ENCODE measurements at regions not wholly inside any gene's neighbourhood (a gene's known extent, or its start where the extent isn't known, plus 50 kb on each side); places are given as distances from the start of the nearest gene placed in this dataset.

DNA sequence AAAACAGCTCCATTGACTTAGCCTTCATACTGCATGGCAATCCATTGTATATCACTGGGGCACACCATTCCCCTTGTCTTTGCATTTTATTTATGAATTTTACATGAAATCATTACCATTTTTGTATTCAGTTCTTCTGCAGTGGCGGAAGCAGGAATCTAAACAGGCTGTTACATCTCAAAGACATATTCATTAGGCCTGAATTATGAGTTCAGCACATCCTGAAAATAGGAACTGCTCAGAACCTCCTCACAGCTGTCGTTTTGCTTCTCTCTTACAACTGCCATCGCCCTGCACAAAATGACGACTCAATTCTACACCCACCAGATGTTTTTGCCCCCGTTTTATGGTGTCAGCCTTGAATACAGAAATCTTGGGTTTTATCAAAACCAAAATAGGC lies 474.4 kb upstream of the MAGEB18 start:
- POLR2A ChIA-PET: no interaction called here
- Mint-ChIP-seq H3K27me3 (ENCODE audit: insufficient read depth, unreplicated experiment) (no peaks in the 10 kb centered on the region), H3K36me3 (ENCODE audit: insufficient read depth, unreplicated experiment) (peaks cover 7% of the 10 kb centered on the region), H3K9me3 (ENCODE audit: unreplicated experiment) (no peaks in the 10 kb centered on the region), H3K4me1 (ENCODE audit: insufficient read depth, unreplicated experiment) (no peaks in the 10 kb centered on the region), H3K4me3 (ENCODE audit: unreplicated experiment) (no peak overlapping the region), H3K27ac (ENCODE audit: low read depth, unreplicated experiment) (no peak overlapping the region)
- BruUV-seq (replicated peaks): no TSS peak
- CTCF ChIA-PET: no interaction called here
- no peak for DNase-seq (ENCODE audit: unreplicated experiment)
- TF ChIP-seq, protein P1, sequence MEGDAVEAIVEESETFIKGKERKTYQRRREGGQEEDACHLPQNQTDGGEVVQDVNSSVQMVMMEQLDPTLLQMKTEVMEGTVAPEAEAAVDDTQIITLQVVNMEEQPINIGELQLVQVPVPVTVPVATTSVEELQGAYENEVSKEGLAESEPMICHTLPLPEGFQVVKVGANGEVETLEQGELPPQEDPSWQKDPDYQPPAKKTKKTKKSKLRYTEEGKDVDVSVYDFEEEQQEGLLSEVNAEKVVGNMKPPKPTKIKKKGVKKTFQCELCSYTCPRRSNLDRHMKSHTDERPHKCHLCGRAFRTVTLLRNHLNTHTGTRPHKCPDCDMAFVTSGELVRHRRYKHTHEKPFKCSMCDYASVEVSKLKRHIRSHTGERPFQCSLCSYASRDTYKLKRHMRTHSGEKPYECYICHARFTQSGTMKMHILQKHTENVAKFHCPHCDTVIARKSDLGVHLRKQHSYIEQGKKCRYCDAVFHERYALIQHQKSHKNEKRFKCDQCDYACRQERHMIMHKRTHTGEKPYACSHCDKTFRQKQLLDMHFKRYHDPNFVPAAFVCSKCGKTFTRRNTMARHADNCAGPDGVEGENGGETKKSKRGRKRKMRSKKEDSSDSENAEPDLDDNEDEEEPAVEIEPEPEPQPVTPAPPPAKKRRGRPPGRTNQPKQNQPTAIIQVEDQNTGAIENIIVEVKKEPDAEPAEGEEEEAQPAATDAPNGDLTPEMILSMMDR (IDR thresholded peaks at IDR 0.05; ENCODE audit: unreplicated experiment): no peak
- intact Hi-C loops (cut with micrococcal nuclease): no loop called here

DNA sequence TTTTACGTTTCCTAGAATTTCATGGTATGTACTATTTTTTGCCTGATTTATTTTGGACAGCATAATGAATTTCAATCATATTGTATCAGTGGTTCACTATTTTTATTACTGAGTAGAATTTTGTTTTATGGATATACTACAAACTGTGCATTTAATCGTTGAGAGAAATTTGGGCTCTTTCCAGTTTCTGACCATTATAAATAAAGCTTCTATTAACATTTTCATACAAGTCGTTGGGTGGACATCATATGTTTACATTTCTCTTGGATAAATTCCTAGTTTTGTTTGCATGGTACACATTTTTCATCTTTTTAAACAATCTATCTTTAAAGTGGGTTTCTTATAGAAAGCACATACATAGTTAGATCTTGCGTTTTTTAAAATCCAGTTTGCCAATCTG lies 472.7 kb upstream of the MAGEB18 start:
- no peaks in the 10 kb centered on the region for H3K4me1 Mint-ChIP-seq (ENCODE audit: insufficient read depth, unreplicated experiment)
- no peaks in the 10 kb centered on the region for H3K27me3 Mint-ChIP-seq (ENCODE audit: insufficient read depth, unreplicated experiment)
- CTCF ChIA-PET: no interaction called here
- peaks cover 7% of the 10 kb centered on the region for H3K36me3 Mint-ChIP-seq (ENCODE audit: insufficient read depth, unreplicated experiment)
- H3K9me3 Mint-ChIP-seq (ENCODE audit: unreplicated experiment): no peaks in the 10 kb centered on the region
- intact Hi-C loops (cut with micrococcal nuclease): no loop called here
- H3K4me3 Mint-ChIP-seq (ENCODE audit: unreplicated experiment): no peak overlapping the region
- DNase-seq (ENCODE audit: unreplicated experiment): no peak
- POLR2A ChIA-PET: no interaction called here
- TF ChIP-seq, protein P1 (IDR thresholded peaks at IDR 0.05; ENCODE audit: unreplicated experiment): no peak
- no TSS peak for BruUV-seq (replicated peaks)
- H3K27ac Mint-ChIP-seq (ENCODE audit: low read depth, unreplicated experiment): no peak overlapping the region

DNA sequence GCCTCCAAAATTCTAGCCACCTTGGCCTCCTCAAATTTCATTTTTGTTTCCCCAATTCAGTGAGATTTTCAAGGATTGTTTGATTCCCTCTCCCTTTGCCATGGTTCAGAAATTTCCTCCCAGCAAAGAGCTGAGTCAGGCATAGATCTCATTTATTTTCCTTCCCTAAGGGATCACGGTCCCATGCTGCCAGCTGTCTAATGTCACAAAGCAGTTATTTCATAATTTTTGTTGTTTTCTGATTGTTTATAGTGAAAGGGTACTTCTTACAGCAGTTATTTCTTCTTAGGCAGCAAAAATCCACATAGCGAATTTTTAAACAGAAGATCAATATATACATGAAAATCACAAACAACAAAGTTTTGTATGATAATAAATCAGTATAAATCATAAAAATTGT lies 470.5 kb upstream of the MAGEB18 start:
- intact Hi-C loops (cut with micrococcal nuclease): no loop called here
- H3K27me3 Mint-ChIP-seq (ENCODE audit: insufficient read depth, unreplicated experiment): no peaks in the 10 kb centered on the region
- H3K9me3 Mint-ChIP-seq (ENCODE audit: unreplicated experiment): peaks cover 7% of the 10 kb centered on the region
- no peak overlapping the region for H3K4me3 Mint-ChIP-seq (ENCODE audit: unreplicated experiment)
- TF ChIP-seq, protein P1 (IDR thresholded peaks at IDR 0.05; ENCODE audit: unreplicated experiment): no peak
- H3K4me1 Mint-ChIP-seq (ENCODE audit: insufficient read depth, unreplicated experiment): no peaks in the 10 kb centered on the region
- CTCF ChIA-PET: no interaction called here
- H3K27ac Mint-ChIP-seq (ENCODE audit: low read depth, unreplicated experiment): no peak overlapping the region
- no TSS peak for BruUV-seq (replicated peaks)
- H3K36me3 Mint-ChIP-seq (ENCODE audit: insufficient read depth, unreplicated experiment): peaks cover 7% of the 10 kb centered on the region
- POLR2A ChIA-PET: interaction anchor here (1.6 kb wide), 1 partner anchor 9 kb away, joined by 4 read pairs; no protein-coding TSS in a partner anchor
- no peak for DNase-seq (ENCODE audit: unreplicated experiment)

DNA sequence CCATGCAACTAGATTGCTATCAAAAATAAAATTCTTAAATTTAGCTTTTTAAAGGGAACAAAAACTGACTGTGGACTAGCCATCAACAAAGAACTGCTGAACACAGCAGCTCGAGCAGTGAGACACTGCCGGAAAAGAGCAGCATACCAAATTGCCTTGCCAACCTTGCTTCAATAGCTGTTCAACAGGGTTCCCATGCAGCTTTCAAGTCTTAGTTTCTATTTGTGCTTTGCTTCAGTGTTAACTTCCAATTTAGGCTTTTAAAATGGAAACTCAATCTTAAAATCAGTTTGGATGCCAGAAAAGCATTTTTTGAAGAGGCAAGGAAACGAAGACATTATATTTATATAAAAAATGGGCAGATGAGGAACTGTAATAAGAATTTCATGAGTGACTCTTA lies 463.4 kb upstream of the MAGEB18 start:
- intact Hi-C loops (cut with micrococcal nuclease): no loop called here
- Mint-ChIP-seq H3K27ac (ENCODE audit: low read depth, unreplicated experiment) (no peak overlapping the region), H3K27me3 (ENCODE audit: insufficient read depth, unreplicated experiment) (no peaks in the 10 kb centered on the region), H3K4me3 (ENCODE audit: unreplicated experiment) (no peak overlapping the region), H3K36me3 (ENCODE audit: insufficient read depth, unreplicated experiment) (no peaks in the 10 kb centered on the region), H3K4me1 (ENCODE audit: insufficient read depth, unreplicated experiment) (no peaks in the 10 kb centered on the region), H3K9me3 (ENCODE audit: unreplicated experiment) (peaks cover 7% of the 10 kb centered on the region)
- CTCF ChIA-PET: interaction anchor here (0.7 kb wide), 1 partner anchor 151 kb away, joined by 3 read pairs; no protein-coding TSS in a partner anchor
- TF ChIP-seq, protein P1 (IDR thresholded peaks at IDR 0.05; ENCODE audit: unreplicated experiment): no peak
- POLR2A ChIA-PET: no interaction called here
- DNase-seq (ENCODE audit: unreplicated experiment): no peak
- no TSS peak for BruUV-seq (replicated peaks)

All from MCF 10A (cell line).